ENCODE measurements at regions not wholly inside any gene's neighbourhood (a gene's known extent, or its start where the extent isn't known, plus 50 kb on each side); places are given as distances from the start of the nearest gene placed in this dataset.

DNA sequence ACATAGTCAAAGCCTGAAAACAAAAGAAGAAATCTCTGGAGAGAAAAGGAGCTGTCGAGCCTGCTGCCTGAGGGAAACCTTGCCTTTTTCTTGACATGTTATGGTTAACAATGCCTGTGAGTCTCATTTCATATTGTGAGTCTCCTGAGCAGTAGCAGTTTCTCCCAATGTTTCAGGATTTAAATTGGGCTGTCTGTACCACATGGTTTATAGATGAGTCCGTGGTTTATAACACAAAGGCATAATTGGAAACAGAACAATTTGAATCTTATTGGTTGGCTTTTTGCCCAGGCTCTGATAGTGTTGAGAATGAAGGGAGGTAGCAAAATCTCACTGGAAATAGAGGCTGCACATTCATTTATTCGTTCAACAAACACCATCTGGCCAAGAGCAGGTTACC lies 540.9 kb downstream of the RAB38 start:
- no peak for TF ChIP-seq YY1 (IDR thresholded peaks at IDR 0.05; ENCODE audit: insufficient read depth, insufficient read length)
- no peak for TF ChIP-seq ZNF274 (IDR thresholded peaks at IDR 0.05; ENCODE audit: low read depth, low read length)
